SK-N-SH (cell line): ENCODE measurements at regions not wholly inside any gene's neighbourhood (a gene's known extent, or its start where the extent isn't known, plus 50 kb on each side); places are given as distances from the start of the nearest gene placed in this dataset.
A peak's percentile ranks its signal among the peaks of the same experiment; 100 is the strongest.

Source experiments
- CTCF ChIA-PET: fragments of 300-600, 350-600 bp; formaldehyde crosslinking; extraction: SDS; loops from one replicate; lab custom pipeline; 2021; lab: Yijun Ruan, JAX
- POLR2A ChIA-PET: fragments of 350-600 bp; sonication (Branson Sonifier 250); formaldehyde crosslinking; extraction: SDS; loops from one replicate; lab custom pipeline; 2020; ENCODE audit warnings: antibody characterized with exemption, inconsistent platforms; lab: Yijun Ruan, JAX
- DNase-seq: peaks from one replicate; pipeline ENCODE4 v3.0.0; 2012
- H2AFZ ChIP-seq: fragments of 200-600 bp; sonication (generic); 2 replicates; pipeline ENCODE4 v1.8.1; 2016; ENCODE audit warnings: antibody characterized with exemption, mild to moderate bottlenecking, low read depth
- H3F3A ChIP-seq: fragments of 200-600 bp; sonication (generic); replicated peaks from 2 replicates; pipeline ENCODE3; 2016; ENCODE audit warnings: antibody characterized with exemption, mild to moderate bottlenecking; ENCODE audit not compliant: insufficient read depth
- H3K27ac ChIP-seq, 2 experiments: fragments of 200-500 bp in 1 of 2; fragments of 200-600 bp in 1 of 2; sonication (Bioruptor generic) in 1 of 2; sonication (generic), shearing (Covaris generic) in 1 of 2; 2 replicates each; pipeline versions ENCODE4 v1.5.1 to v1.6.1; 2014 to 2016; ENCODE audit warnings: low read depth in 2 of 2, inconsistent platforms in 1 of 2, low read length in 1 of 2, mild to moderate bottlenecking in 1 of 2, mixed read lengths in 1 of 2
- H3K27me3 ChIP-seq: fragments of 200-600 bp; sonication (generic), shearing (Covaris generic); 2 replicates; pipeline ENCODE4 v1.6.1; 2016; ENCODE audit warnings: mixed run types; ENCODE audit not compliant: insufficient read depth
- H3K36me3 ChIP-seq, 2 experiments: fragments of 200-500 bp in 1 of 2; fragments of 200-600 bp in 1 of 2; sonication (Bioruptor generic) in 1 of 2; sonication (generic) in 1 of 2; replicated peaks in 1 of 2; 2 replicates each; pipeline versions ENCODE3 to v1.5.1; 2014 to 2016; ENCODE audit warnings: low read length in 1 of 2, mild to moderate bottlenecking in 1 of 2; ENCODE audit not compliant: insufficient read depth in 2 of 2, control insufficient read depth in 1 of 2
- H3K4me1 ChIP-seq, 2 experiments: fragments of 200-500 bp in 1 of 2; fragments of 200-600 bp in 1 of 2; sonication (Bioruptor generic) in 1 of 2; sonication (generic), shearing (Covaris generic) in 1 of 2; 2 replicates each; pipeline versions ENCODE4 v1.5.1 to v1.6.1; 2014 to 2016; ENCODE audit warnings: low read depth in 1 of 2, low read length in 1 of 2, mixed run types in 1 of 2; ENCODE audit not compliant: insufficient read depth in 2 of 2, control insufficient read depth in 1 of 2
- H3K4me2 ChIP-seq: fragments of 200-600 bp; sonication (generic), shearing (Covaris generic); 2 replicates; pipeline ENCODE4 v1.6.1; 2017; ENCODE audit warnings: mixed run types
- H3K4me3 ChIP-seq, 2 experiments: fragments of 200-500 bp in 1 of 2; fragments of 200-600 bp in 1 of 2; sonication (Bioruptor generic) in 1 of 2; sonication (generic), shearing (Covaris generic) in 1 of 2; 2 replicates each; pipeline versions ENCODE4 v1.5.1 to v1.8.1; 2014 to 2016; ENCODE audit warnings: low read depth in 2 of 2, inconsistent platforms in 1 of 2, low read length in 1 of 2, mild to moderate bottlenecking in 1 of 2, mixed read lengths in 1 of 2, moderate library complexity in 1 of 2
- H3K79me2 ChIP-seq: fragments of 200-600 bp; sonication (generic); 2 replicates; pipeline ENCODE4 v1.8.1; 2017; ENCODE audit warnings: mild to moderate bottlenecking; ENCODE audit not compliant: insufficient read depth
- H3K9ac ChIP-seq: fragments of 200-600 bp; sonication (generic); 2 replicates; pipeline ENCODE4 v1.6.1; 2017; ENCODE audit warnings: mixed run types
- H3K9me2 ChIP-seq: fragments of 200-600 bp; sonication (generic); 2 replicates; pipeline ENCODE4 v1.6.1; 2017; ENCODE audit warnings: mixed run types
- H3K9me3 ChIP-seq: fragments of 200-600 bp; sonication (generic); 2 replicates; pipeline ENCODE4 v1.6.1; 2017; ENCODE audit warnings: mixed run types, mild to moderate bottlenecking, moderate library complexity
- H4K20me1 ChIP-seq: fragments of 200-600 bp; sonication (generic); 2 replicates; pipeline ENCODE4 v1.6.1; 2017; ENCODE audit warnings: mild to moderate bottlenecking, mixed run types; ENCODE audit not compliant: insufficient read depth
- CHD2 ChIP-seq: fragments of 150-350 bp; IDR thresholded peaks from 2 replicates; pipeline ENCODE4 v1.6.1; 2018; ENCODE audit warnings: low read length; ENCODE audit not compliant: partially characterized antibody
- FOSL2 ChIP-seq: IDR thresholded peaks from 2 replicates; pipeline ENCODE4 v1.4.0; 2012; ENCODE audit warnings: low read depth, mild to moderate bottlenecking, moderate library complexity, borderline replicate concordance
- FOXJ3 ChIP-seq: sonication (generic); formaldehyde crosslinking; IDR thresholded peaks from 2 replicates; pipeline ENCODE4 v1.5.1; 2020; ENCODE audit warnings: mild to moderate bottlenecking, missing genetic modification reagents
- FOXM1 ChIP-seq: IDR thresholded peaks from 2 replicates; pipeline ENCODE4 v1.4.0; 2012; ENCODE audit warnings: low read depth, mild to moderate bottlenecking
- GABPA ChIP-seq: IDR thresholded peaks from 2 replicates; pipeline ENCODE4 v1.4.0; 2012; ENCODE audit warnings: low read depth, mild to moderate bottlenecking
- GATA2 ChIP-seq: sonication (generic); formaldehyde crosslinking; IDR thresholded peaks from 2 replicates; pipeline ENCODE4 v1.5.0; 2020; ENCODE audit warnings: mild to moderate bottlenecking, missing genetic modification reagents
- IRF3 ChIP-seq: fragments of 150-350 bp; IDR thresholded peaks from 2 replicates; pipeline ENCODE4 v1.6.1; 2016; ENCODE audit warnings: mild to moderate bottlenecking, low read depth, low read length
- JUND ChIP-seq: IDR thresholded peaks from 2 replicates; pipeline ENCODE4 v1.4.0; 2012
- MEF2A ChIP-seq: IDR thresholded peaks from 2 replicates; pipeline ENCODE4 v1.4.0; 2012; ENCODE audit warnings: low read depth, borderline replicate concordance
- NFIC ChIP-seq: IDR thresholded peaks from 2 replicates; pipeline ENCODE4 v1.4.0; 2012; ENCODE audit warnings: borderline replicate concordance
- NRF1 ChIP-seq: IDR thresholded peaks from 2 replicates; pipeline ENCODE4 v1.6.1; 2012; ENCODE audit warnings: low read depth, mild to moderate bottlenecking, low read length
- PBX3 ChIP-seq: IDR thresholded peaks from 2 replicates; pipeline ENCODE4; 2012
- RAD21 ChIP-seq: IDR thresholded peaks from 2 replicates; pipeline ENCODE4 v1.6.1; 2012; ENCODE audit warnings: mild to moderate bottlenecking, low read length
- RFX5 ChIP-seq: IDR thresholded peaks from 2 replicates; pipeline ENCODE4 v1.6.1; 2012; ENCODE audit warnings: mild to moderate bottlenecking, improper control_type of control experiment, low read length
- SIN3A ChIP-seq: IDR thresholded peaks from 2 replicates; pipeline ENCODE4 v1.6.1; 2012; ENCODE audit warnings: low read depth, mild to moderate bottlenecking, low read length, moderate library complexity, borderline replicate concordance
- SMC3 ChIP-seq: IDR thresholded peaks from 2 replicates; pipeline ENCODE4 v1.6.1; 2012; ENCODE audit warnings: low read depth, low read length, improper control_type of control experiment
- TCF12 ChIP-seq: IDR thresholded peaks from 2 replicates; pipeline ENCODE4 v1.4.0; 2012
- USF1 ChIP-seq: IDR thresholded peaks from 2 replicates; pipeline ENCODE4 v1.4.0; 2012; ENCODE audit warnings: low read depth, borderline replicate concordance
- USF2 ChIP-seq: fragments of 150-350 bp; IDR thresholded peaks from 2 replicates; pipeline ENCODE4 v1.6.1; 2017; ENCODE audit warnings: antibody characterized with exemption, low read length, low read depth, borderline replicate concordance
- YY1 ChIP-seq: IDR thresholded peaks from 2 replicates; pipeline ENCODE4 v1.4.0; 2012; ENCODE audit warnings: low read depth, mild to moderate bottlenecking

GRCh38 chr18:66695281-66695680 lies 91.4 kb upstream of the CDH19 start:
- Histone ChIP-seq H3K36me3 (no peaks in the 10 kb centered on the region), H3K4me3 (no peak overlapping the region), H4K20me1 (no peaks in the 10 kb centered on the region), H3K27ac (peak overlapping the region in 1 of 2 experiments; percentile 30; a peak in 1 of 4 replicates), H3K4me1 (peaks cover 0 to 5% of the 10 kb centered on the region in 2 experiments; a peak in 2 of 4 replicates), H3F3A (no peaks in the 10 kb centered on the region), H3K9ac (no peak overlapping the region), H3K9me2 (no peaks in the 10 kb centered on the region), H3K4me2 (no peak overlapping the region), H2AFZ (no peak overlapping the region)
- POLR2A ChIA-PET, result no interaction called here
- no peak for DNase-seq
- no peak for TF ChIP-seq GATA2
- no peak for TF ChIP-seq USF1
- no peak for TF ChIP-seq SMC3
- TF ChIP-seq YY1, result no peak
- TF ChIP-seq FOXJ3 (CRISPR knock-in tag), result no peak
- no peak for TF ChIP-seq NRF1
- TF ChIP-seq SIN3A, result no peak
- no peak for TF ChIP-seq USF2
- no peak for TF ChIP-seq TCF12
- TF ChIP-seq FOSL2, result no peak
- no peak for TF ChIP-seq GABPA
- no peak for TF ChIP-seq JUND
- no peak for TF ChIP-seq PBX3
- TF ChIP-seq RAD21, result no peak
- no peak for TF ChIP-seq CHD2
- no peak for TF ChIP-seq RFX5
- no peak for TF ChIP-seq NFIC
- TF ChIP-seq FOXM1, result no peak
- TF ChIP-seq IRF3, result no peak
- no peak for TF ChIP-seq MEF2A
- TF ChIP-seq, all 33 proteins: peak for 0
- CTCF ChIA-PET, result no interaction called here
- Histone ChIP-seq H3K79me2 (no peaks in the 10 kb centered on the region), H3K9me3 (no peaks in the 10 kb centered on the region), H3K27me3 (no peaks in the 10 kb centered on the region)
